AG04449 (cell line): ENCODE measurements at regions not wholly inside any gene's neighbourhood (a gene's known extent, or its start where the extent isn't known, plus 50 kb on each side); places are given as distances from the start of the nearest gene placed in this dataset.
"Not testable (repeated sequence)": the region's sequence is repeated elsewhere in the genome, so short reads cannot be mapped to it uniquely, and the experiment has no call there.

Source experiments
- CTCF ChIA-PET: fragments of 350-600 bp; formaldehyde crosslinking; extraction: SDS; loops from one replicate; lab custom pipeline; 2021; ENCODE audit warnings: antibody characterized with exemption; lab: Yijun Ruan, JAX
- POLR2A ChIA-PET: fragments of 400-600, 350-600 bp; formaldehyde crosslinking; extraction: SDS; loops from one replicate; lab custom pipeline; 2020; ENCODE audit warnings: antibody characterized with exemption, inconsistent platforms; lab: Yijun Ruan, JAX
- DNase-seq: peaks from one replicate; pipeline ENCODE4 v3.0.0-alpha.2; 2010; ENCODE audit warnings: low read depth, low spot score
- H3K4me3 ChIP-seq: 2 replicates; pipeline ENCODE4 v1.5.1; 2011; ENCODE audit warnings: low read depth, mild to moderate bottlenecking, control low read depth, low read length
- TF ChIP-seq, protein P1 (sequence below): IDR thresholded peaks from one replicate; pipeline ENCODE4 v1.5.1; 2011; ENCODE audit warnings: mild to moderate bottlenecking, moderate library complexity, low read length, control low read depth, inconsistent platforms; ENCODE audit not compliant: insufficient read depth; ENCODE audit errors: missing control alignments

DNA sequence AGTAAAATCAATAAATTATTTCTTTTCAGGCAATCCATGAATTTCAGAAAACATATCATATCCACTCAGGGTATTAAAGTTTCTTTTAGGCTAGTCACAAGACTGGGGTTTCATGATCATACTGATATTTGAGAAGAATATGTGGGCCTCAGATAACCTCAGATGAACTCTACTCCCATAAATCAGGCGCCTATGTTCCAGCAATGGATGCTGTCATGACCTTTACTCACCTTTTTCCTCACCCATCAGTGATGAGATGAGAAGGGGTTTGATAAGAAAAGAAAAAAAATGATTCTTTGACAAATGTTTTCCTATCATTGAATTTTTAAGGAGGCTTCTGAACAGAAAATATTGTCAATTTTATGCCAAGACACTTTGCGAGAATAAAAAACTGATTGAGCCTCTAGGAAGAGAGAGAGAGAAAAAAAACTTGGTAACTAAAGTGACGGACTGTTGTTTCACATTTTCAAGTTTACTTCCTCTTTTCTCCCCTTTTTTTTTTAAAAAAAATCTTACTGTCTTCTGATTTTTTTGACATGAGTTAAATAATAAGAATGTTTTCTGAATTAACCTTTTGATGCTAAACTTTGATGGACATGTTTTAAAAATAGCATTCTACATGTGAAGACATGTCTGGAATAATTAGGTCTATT is 309.1 kb upstream of the MAP2 start:
- TF ChIP-seq, protein P1, sequence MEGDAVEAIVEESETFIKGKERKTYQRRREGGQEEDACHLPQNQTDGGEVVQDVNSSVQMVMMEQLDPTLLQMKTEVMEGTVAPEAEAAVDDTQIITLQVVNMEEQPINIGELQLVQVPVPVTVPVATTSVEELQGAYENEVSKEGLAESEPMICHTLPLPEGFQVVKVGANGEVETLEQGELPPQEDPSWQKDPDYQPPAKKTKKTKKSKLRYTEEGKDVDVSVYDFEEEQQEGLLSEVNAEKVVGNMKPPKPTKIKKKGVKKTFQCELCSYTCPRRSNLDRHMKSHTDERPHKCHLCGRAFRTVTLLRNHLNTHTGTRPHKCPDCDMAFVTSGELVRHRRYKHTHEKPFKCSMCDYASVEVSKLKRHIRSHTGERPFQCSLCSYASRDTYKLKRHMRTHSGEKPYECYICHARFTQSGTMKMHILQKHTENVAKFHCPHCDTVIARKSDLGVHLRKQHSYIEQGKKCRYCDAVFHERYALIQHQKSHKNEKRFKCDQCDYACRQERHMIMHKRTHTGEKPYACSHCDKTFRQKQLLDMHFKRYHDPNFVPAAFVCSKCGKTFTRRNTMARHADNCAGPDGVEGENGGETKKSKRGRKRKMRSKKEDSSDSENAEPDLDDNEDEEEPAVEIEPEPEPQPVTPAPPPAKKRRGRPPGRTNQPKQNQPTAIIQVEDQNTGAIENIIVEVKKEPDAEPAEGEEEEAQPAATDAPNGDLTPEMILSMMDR, result no peak
- no peak overlapping the region for H3K4me3 ChIP-seq
- no peak for DNase-seq
- CTCF ChIA-PET, result no interaction called here
- POLR2A ChIA-PET, result no interaction called here

DNA sequence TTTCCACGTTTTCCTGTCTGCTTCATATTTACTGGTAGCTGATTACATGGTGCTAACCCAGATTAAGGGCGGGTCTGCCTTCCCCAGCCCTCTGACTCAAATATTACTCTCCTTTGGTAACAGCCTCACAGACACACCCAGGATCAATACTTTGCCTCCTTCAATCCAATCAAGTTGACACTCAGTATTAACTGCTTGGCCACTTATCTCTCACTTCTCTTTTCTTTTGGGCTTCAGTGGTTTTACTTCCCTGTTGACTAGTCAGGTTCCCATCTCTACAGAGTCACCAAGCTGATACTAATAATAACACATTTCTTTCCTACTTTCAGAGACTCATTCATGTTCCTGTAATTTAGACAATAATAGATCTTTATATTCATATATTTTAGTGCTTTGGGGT is 302.2 kb upstream of the MAP2 start:
- ChIA-PET POLR2A (no interaction called here), CTCF (no interaction called here)
- no peak for DNase-seq
- no peak overlapping the region for H3K4me3 ChIP-seq
- TF ChIP-seq, protein P1, result no peak

DNA sequence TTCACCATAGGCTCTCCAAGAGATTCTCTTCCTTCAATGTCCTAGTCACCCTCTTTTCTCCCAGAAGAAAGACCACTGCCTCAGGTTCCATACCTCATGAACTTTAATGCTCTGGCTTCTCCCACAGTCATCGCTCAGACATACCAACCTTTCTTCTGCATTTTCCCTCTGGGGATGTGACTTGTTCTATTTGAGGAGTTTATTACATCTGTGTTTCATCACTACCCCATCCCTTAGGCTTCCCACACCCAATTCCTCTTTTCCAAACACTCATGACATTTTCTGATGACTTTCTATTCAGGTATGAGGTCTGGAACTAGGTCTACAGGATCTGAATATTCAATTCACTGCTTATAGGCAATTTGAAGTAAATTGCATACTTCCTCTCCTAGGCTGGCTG is 298.6 kb upstream of the MAP2 start:
- TF ChIP-seq, protein P1, result no peak
- ChIA-PET POLR2A (no interaction called here), CTCF (no interaction called here)

DNA sequence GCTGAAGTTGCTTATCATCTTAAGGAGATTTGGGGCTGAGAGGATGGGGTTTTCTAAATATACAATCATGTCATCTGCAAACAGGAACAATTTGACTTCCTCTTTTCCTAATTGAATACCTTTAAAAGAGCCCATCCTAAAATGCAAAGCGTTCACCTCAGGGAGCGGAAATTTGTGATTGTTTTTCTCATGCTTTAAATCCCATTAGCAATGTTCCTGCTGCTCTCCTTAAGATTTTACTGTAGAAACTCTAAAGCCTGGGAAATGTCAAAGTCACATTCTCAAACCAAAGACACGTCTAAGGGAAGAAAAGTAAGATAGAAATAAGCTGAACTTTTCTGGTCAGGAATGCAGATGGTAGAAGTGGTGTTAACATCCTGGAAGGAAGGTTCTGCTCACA is 285.8 kb upstream of the MAP2 start:
- TF ChIP-seq, protein P1, result no peak
- no peak for DNase-seq
- H3K4me3 ChIP-seq, result no peak overlapping the region
- CTCF ChIA-PET, result no interaction called here
- POLR2A ChIA-PET, result no interaction called here

More for the DNA sequence above, 298.6 kb upstream of the MAP2 start:
- DNase-seq, result no peak
- no peak overlapping the region for H3K4me3 ChIP-seq

DNA sequence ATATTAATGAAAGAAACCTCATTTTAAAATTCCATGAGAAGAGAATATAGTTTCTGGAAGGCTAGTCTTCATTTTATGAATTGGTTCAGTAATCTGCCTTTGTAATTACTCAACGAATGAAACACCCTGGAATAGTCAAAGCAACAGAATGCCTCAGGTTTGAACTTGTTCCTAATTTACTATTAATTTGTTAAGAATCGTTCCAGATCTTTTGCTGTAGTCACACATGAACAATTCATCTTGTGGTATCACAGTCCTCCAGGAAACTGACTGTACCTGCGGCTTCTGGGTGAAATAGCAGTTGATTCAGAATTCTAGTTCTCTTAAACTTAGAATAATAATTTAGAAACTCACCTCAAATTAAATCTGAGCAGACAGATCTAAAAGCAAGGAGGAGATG is 282.7 kb upstream of the MAP2 start:
- POLR2A ChIA-PET, result no interaction called here
- TF ChIP-seq, protein P1, result no peak
- CTCF ChIA-PET, result no interaction called here
- DNase-seq, result no peak
- H3K4me3 ChIP-seq, result no peak overlapping the region

DNA sequence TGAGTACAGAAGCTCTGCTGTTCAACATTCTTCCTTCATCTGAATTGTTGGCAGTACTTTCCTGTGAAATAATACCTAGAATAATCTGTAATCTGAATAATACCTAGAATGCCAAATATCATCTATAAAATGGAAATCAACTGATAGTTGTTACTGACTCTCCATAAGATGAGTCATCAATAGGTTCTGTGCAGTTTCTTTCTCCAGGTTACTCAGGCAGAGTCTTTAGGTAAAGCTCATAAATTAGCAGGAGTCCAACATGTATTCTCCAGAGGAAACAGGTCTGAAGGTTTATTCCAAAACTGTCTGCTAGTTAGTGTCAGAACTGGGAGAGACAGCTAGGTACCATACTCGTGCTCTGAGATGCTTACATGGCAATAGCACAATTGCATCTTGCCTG is 282.0 kb upstream of the MAP2 start:
- TF ChIP-seq, protein P1, result no peak
- ChIA-PET POLR2A (no interaction called here), CTCF (no interaction called here)
- no peak overlapping the region for H3K4me3 ChIP-seq
- no peak for DNase-seq

DNA sequence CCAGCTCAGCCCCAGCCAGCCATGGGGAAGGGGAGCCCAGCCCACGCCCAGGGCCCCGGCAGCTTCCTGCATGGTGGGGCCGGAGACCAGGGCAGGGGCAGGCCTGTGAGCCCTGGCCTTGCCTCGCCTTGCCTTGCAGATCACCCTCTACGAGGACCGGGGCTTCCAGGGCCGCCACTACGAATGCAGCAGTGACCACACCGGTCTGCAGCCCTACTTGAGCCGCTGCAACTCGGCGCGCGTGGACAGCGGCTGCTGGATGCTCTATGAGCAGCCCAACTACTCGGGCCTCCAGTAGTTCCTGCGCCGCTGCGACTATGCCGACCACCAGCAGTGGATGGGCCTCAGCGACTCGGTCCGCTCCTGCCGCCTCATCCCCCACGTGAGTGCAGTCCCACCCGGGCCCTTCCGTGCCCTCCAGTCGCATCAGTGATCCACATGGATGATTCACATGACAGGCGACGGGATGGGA is 278.6 kb upstream of the MAP2 start:
- H3K4me3 ChIP-seq, POLR2A ChIA-PET, DNase-seq, CTCF ChIA-PET: not testable (repeated sequence)
